ENCODE measurements at regions not wholly inside any gene's neighbourhood (a gene's known extent, or its start where the extent isn't known, plus 50 kb on each side); places are given as distances from the start of the nearest gene placed in this dataset.

DNA sequence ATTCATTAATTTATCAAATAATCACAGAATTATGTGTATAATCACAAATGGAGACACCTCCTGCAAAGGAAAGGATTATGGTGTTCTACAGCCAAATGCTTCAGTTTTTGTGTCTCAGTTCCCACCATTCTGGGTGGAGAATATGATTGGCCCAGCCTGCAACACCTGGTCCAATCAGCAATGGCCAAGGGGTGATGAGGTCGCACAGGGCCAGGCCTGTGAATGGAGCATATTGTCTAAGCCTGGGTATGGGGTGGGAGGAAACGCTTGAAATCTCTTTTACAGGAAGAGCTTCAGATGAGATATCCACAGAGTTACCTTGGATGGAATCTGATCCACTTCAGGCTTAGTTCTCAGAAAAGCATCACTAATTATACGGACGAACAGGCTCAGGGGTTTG, 271.6 kb downstream of the DHX35 start:
- TF ChIP-seq REST (IDR thresholded peaks at IDR 0.05; ENCODE audit: insufficient replicate concordance, low read depth): no peak
- TF ChIP-seq, protein P1, sequence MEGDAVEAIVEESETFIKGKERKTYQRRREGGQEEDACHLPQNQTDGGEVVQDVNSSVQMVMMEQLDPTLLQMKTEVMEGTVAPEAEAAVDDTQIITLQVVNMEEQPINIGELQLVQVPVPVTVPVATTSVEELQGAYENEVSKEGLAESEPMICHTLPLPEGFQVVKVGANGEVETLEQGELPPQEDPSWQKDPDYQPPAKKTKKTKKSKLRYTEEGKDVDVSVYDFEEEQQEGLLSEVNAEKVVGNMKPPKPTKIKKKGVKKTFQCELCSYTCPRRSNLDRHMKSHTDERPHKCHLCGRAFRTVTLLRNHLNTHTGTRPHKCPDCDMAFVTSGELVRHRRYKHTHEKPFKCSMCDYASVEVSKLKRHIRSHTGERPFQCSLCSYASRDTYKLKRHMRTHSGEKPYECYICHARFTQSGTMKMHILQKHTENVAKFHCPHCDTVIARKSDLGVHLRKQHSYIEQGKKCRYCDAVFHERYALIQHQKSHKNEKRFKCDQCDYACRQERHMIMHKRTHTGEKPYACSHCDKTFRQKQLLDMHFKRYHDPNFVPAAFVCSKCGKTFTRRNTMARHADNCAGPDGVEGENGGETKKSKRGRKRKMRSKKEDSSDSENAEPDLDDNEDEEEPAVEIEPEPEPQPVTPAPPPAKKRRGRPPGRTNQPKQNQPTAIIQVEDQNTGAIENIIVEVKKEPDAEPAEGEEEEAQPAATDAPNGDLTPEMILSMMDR (IDR thresholded peaks at IDR 0.05; ENCODE audit: insufficient read depth, low read length): no peak
- no peak for TF ChIP-seq POLR2AphosphoS5 (IDR thresholded peaks at IDR 0.05; ENCODE audit: low read depth)
- no peak for TF ChIP-seq SPI1 (IDR thresholded peaks at IDR 0.05; ENCODE audit: borderline replicate concordance, low read depth)
- no peak for TF ChIP-seq GABPA (IDR thresholded peaks at IDR 0.05; ENCODE audit: low read depth)
- Histone ChIP-seq H3K4me3 (replicated peaks; ENCODE audit: insufficient read depth, low read length) (no peak overlapping the region), H3K27me3 (ENCODE audit: insufficient read depth, poor library complexity, severe bottlenecking) (no peaks in the 10 kb centered on the region), H3K27ac (replicated peaks) (no peak overlapping the region)
- no peak for DNase-seq (ENCODE audit: low read depth in 1 of 2, low spot score in 1 of 2)

DNA sequence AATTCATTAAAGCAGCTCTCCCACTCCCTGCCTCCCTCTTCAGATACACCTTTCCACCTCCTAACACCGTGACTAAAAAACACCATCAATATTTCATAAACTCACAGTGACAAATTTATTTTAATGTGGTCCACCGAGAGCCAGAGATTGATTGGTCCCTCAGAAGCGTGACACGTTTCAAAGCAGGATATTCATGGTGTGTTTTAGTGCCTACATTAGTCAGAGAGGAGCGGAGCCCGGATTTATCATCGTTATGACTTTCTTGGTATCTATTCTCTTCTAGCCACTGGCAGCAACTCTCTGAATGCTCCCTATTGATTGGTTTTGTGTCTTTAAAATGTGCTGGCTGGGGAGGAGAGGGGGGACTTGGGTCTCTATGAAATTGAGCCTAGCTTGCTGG, 265.3 kb downstream of the DHX35 start:
- Histone ChIP-seq H3K4me3 (replicated peaks; ENCODE audit: insufficient read depth, low read length) (no peak overlapping the region), H3K27ac (replicated peaks) (no peak overlapping the region), H3K27me3 (ENCODE audit: insufficient read depth, poor library complexity, severe bottlenecking) (no peaks in the 10 kb centered on the region)
- TF ChIP-seq POLR2AphosphoS5 (IDR thresholded peaks at IDR 0.05; ENCODE audit: low read depth) (no peak), SPI1 (IDR thresholded peaks at IDR 0.05; ENCODE audit: borderline replicate concordance, low read depth) (no peak), REST (IDR thresholded peaks at IDR 0.05; ENCODE audit: insufficient replicate concordance, low read depth) (no peak), GABPA (IDR thresholded peaks at IDR 0.05; ENCODE audit: low read depth) (no peak)
- TF ChIP-seq, protein P1 (IDR thresholded peaks at IDR 0.05; ENCODE audit: insufficient read depth, low read length): no peak
- no peak for DNase-seq (ENCODE audit: low read depth in 1 of 2, low spot score in 1 of 2)

DNA sequence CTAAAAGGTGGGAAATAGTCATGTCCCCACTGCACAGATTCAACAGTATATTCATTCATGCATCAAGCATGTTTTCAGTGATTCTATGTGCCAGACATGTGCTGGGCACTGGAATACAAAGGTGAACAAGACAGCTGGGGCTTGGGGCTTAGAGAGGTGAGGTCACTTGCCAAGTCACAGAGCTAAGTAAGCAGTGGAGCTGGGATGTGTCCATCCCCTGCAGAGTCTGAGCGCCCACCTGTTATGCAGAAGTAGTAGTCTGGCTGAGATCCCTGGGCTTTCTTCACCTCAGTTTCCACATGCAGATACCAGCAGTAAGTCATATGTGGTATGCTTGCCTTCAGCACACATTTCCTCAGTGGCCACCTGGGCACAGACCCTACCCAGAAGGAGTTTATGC, 263.8 kb downstream of the DHX35 start:
- no peak overlapping the region for H3K4me3 ChIP-seq (replicated peaks; ENCODE audit: insufficient read depth, low read length)
- no peak overlapping the region for H3K27ac ChIP-seq (replicated peaks)
- TF ChIP-seq REST (IDR thresholded peaks at IDR 0.05; ENCODE audit: insufficient replicate concordance, low read depth) (no peak), GABPA (IDR thresholded peaks at IDR 0.05; ENCODE audit: low read depth) (no peak), POLR2AphosphoS5 (IDR thresholded peaks at IDR 0.05; ENCODE audit: low read depth) (no peak), SPI1 (IDR thresholded peaks at IDR 0.05; ENCODE audit: borderline replicate concordance, low read depth) (no peak)
- TF ChIP-seq, protein P1 (IDR thresholded peaks at IDR 0.05; ENCODE audit: insufficient read depth, low read length): no peak
- no peak for DNase-seq (ENCODE audit: low read depth in 1 of 2, low spot score in 1 of 2)
- H3K27me3 ChIP-seq (ENCODE audit: insufficient read depth, poor library complexity, severe bottlenecking): no peaks in the 10 kb centered on the region
